CD4-positive, alpha-beta T cell treated with Interleukin-4 for 4 hours (primary cell): ENCODE measurements at regions not wholly inside any gene's neighbourhood (a gene's known extent, or its start where the extent isn't known, plus 50 kb on each side); places are given as distances from the start of the nearest gene placed in this dataset.
"Not testable (repeated sequence)": the region's sequence is repeated elsewhere in the genome, so short reads cannot be mapped to it uniquely, and the experiment has no call there.

Experiments
- DNase-seq: peaks from one replicate; pipeline ENCODE4 v3.0.0-alpha.2; 2020

GRCh38 chr6:121951123-121951522 lies 448.3 kb upstream of the HSF2 start:
- no peak for DNase-seq

GRCh38 chr6:121951918-121952379 lies 447.5 kb upstream of the HSF2 start:
- DNase-seq: no peak

GRCh38 chr6:121955401-121955800 lies 444.1 kb upstream of the HSF2 start:
- DNase-seq: not testable (repeated sequence)

GRCh38 chr6:121956782-121957181 lies 442.7 kb upstream of the HSF2 start:
- no peak for DNase-seq

GRCh38 chr6:121959501-121959900 lies 440.0 kb upstream of the HSF2 start:
- DNase-seq: no peak

GRCh38 chr6:121961619-121962125 lies 437.8 kb upstream of the HSF2 start:
- no peak for DNase-seq

GRCh38 chr6:121963826-121964225 lies 435.6 kb upstream of the HSF2 start:
- DNase-seq: no peak

GRCh38 chr6:121965739-121966138 lies 433.7 kb upstream of the HSF2 start:
- no peak for DNase-seq

GRCh38 chr6:121967631-121968030 lies 431.8 kb upstream of the HSF2 start:
- DNase-seq: no peak

GRCh38 chr6:121971931-121972335 lies 427.5 kb upstream of the HSF2 start:
- no peak for DNase-seq

GRCh38 chr6:121984956-121985355 lies 414.5 kb upstream of the HSF2 start:
- DNase-seq: no peak

GRCh38 chr6:121993362-121993761 lies 406.1 kb upstream of the HSF2 start:
- no peak for DNase-seq

GRCh38 chr6:121994919-121995318 lies 404.5 kb upstream of the HSF2 start:
- no peak for DNase-seq

GRCh38 chr6:121998631-121999030 lies 400.8 kb upstream of the HSF2 start:
- no peak for DNase-seq

GRCh38 chr6:121999456-122000065 lies 399.9 kb upstream of the HSF2 start:
- DNase-seq: no peak

- DNase-seq: no peak
These were observed 393.8 kb upstream of the HSF2 start for GRCh38 chr6:122005661-122006060.

- no peak for DNase-seq
These were observed 392.1 kb upstream of the HSF2 start for GRCh38 chr6:122007339-122007738.

GRCh38 chr6:122008101-122008999 lies 391.1 kb upstream of the HSF2 start:
- DNase-seq: no peak

- no peak for DNase-seq
These were observed 390.5 kb upstream of the HSF2 start for GRCh38 chr6:122009000-122009350.

GRCh38 chr6:122012578-122012977 lies 386.9 kb upstream of the HSF2 start:
- DNase-seq: no peak

- no peak for DNase-seq
These were observed 384.5 kb upstream of the HSF2 start for GRCh38 chr6:122014961-122015360.

GRCh38 chr6:122020588-122021264 lies 378.7 kb upstream of the HSF2 start:
- no peak for DNase-seq

GRCh38 chr6:122025104-122025503 lies 374.3 kb upstream of the HSF2 start:
- no peak for DNase-seq
